Inflammatory macrophage (primary cell): ENCODE measurements at regions not wholly inside any gene's neighbourhood (a gene's known extent, or its start where the extent isn't known, plus 50 kb on each side); places are given as distances from the start of the nearest gene placed in this dataset.
"Not testable (repeated sequence)": the region's sequence is repeated elsewhere in the genome, so short reads cannot be mapped to it uniquely, and the experiment has no call there.

Experiments
- DNase-seq, 2 donors: peaks; one replicate each; pipeline ENCODE4 v3.0.0-alpha.2; 2020 to 2022

GRCh38 chr16:88128556-88128955, 177.3 kb downstream of the BANP start:
- no peak for DNase-seq

GRCh38 chr16:88129133-88129532, 177.9 kb downstream of the BANP start:
- DNase-seq, result not testable (repeated sequence)

GRCh38 chr16:88130016-88130415, 178.8 kb downstream of the BANP start:
- no peak for DNase-seq

- no peak for DNase-seq
These were observed 179.4 kb downstream of the BANP start for GRCh38 chr16:88130681-88131080.

GRCh38 chr16:88131256-88131655, 180.0 kb downstream of the BANP start:
- DNase-seq, result no peak

- DNase-seq, result no peak
These were observed 180.7 kb downstream of the BANP start for GRCh38 chr16:88131966-88132365.

- no peak for DNase-seq
These were observed 181.7 kb downstream of the BANP start for GRCh38 chr16:88132836-88133506.

- no peak for DNase-seq
These were observed 182.2 kb downstream of the BANP start for GRCh38 chr16:88133507-88133843.

- DNase-seq, result not testable (repeated sequence)
These were observed 183.1 kb downstream of the BANP start for GRCh38 chr16:88134172-88134898.

GRCh38 chr16:88134899-88135682, 183.9 kb downstream of the BANP start:
- not testable (repeated sequence) for DNase-seq

- not testable (repeated sequence) for DNase-seq
These were observed 185.0 kb downstream of the BANP start for GRCh38 chr16:88136211-88136713.

GRCh38 chr16:88136939-88137338, 185.7 kb downstream of the BANP start:
- not testable (repeated sequence) for DNase-seq

- DNase-seq, result not testable (repeated sequence)
These were observed 187.9 kb downstream of the BANP start for GRCh38 chr16:88139141-88139540.

- not testable (repeated sequence) for DNase-seq
These were observed 189.0 kb downstream of the BANP start for GRCh38 chr16:88140195-88140594.

GRCh38 chr16:88141580-88141979, 190.3 kb downstream of the BANP start:
- DNase-seq, result no peak

- DNase-seq, result not testable (repeated sequence)
These were observed 191.1 kb downstream of the BANP start for GRCh38 chr16:88142056-88142935.

- DNase-seq, result not testable (repeated sequence)
These were observed 192.1 kb downstream of the BANP start for GRCh38 chr16:88143122-88144027.

GRCh38 chr16:88144028-88144511, 192.8 kb downstream of the BANP start:
- no peak for DNase-seq

GRCh38 chr16:88145376-88145775, 194.1 kb downstream of the BANP start:
- DNase-seq, result not testable (repeated sequence)

GRCh38 chr16:88145824-88146405, 194.7 kb downstream of the BANP start:
- DNase-seq, result not testable (repeated sequence)
